IPS-NIHi11 (cell line): ENCODE measurements at regions not wholly inside any gene's neighbourhood (a gene's known extent, or its start where the extent isn't known, plus 50 kb on each side); places are given as distances from the start of the nearest gene placed in this dataset.
"Not testable (repeated sequence)": the region's sequence is repeated elsewhere in the genome, so short reads cannot be mapped to it uniquely, and the experiment has no call there.

ENCODE experiments used
- DNase-seq: peaks from one replicate; pipeline ENCODE4 v3.0.0; 2012; ENCODE audit warnings: mixed read lengths, low spot score

- DNase-seq = no peak
Measured at GRCh38 chr5:24268482-24269056, 376.2 kb downstream of the CDH10 start.

- DNase-seq = not testable (repeated sequence)
Measured at GRCh38 chr5:24271702-24272118, 373.1 kb downstream of the CDH10 start.

- DNase-seq = no peak
Measured at GRCh38 chr5:24272741-24273140, 372.0 kb downstream of the CDH10 start.

GRCh38 chr5:24280215-24280614 lies 364.6 kb downstream of the CDH10 start:
- no peak for DNase-seq

GRCh38 chr5:24281818-24282217 lies 363.0 kb downstream of the CDH10 start:
- no peak for DNase-seq

GRCh38 chr5:24289582-24290335 lies 355.0 kb downstream of the CDH10 start:
- DNase-seq = no peak

GRCh38 chr5:24290536-24290935 lies 354.2 kb downstream of the CDH10 start:
- DNase-seq = no peak

- no peak for DNase-seq
Measured at GRCh38 chr5:24291916-24292315, 352.9 kb downstream of the CDH10 start.

- no peak for DNase-seq
Measured at GRCh38 chr5:24294333-24294732, 350.4 kb downstream of the CDH10 start.

- DNase-seq = no peak
Measured at GRCh38 chr5:24314106-24314505, 330.7 kb downstream of the CDH10 start.

GRCh38 chr5:24320643-24321042 lies 324.1 kb downstream of the CDH10 start:
- DNase-seq = no peak

- no peak for DNase-seq
Measured at GRCh38 chr5:24325306-24325832, 319.4 kb downstream of the CDH10 start.

GRCh38 chr5:24331531-24331930 lies 313.2 kb downstream of the CDH10 start:
- no peak for DNase-seq

GRCh38 chr5:24347158-24347557 lies 297.6 kb downstream of the CDH10 start:
- no peak for DNase-seq

GRCh38 chr5:24351285-24351684 lies 293.5 kb downstream of the CDH10 start:
- no peak for DNase-seq

- DNase-seq = no peak
Measured at GRCh38 chr5:24353016-24353415, 291.8 kb downstream of the CDH10 start.

GRCh38 chr5:24353611-24354010 lies 291.2 kb downstream of the CDH10 start:
- no peak for DNase-seq

GRCh38 chr5:24363789-24364481 lies 280.8 kb downstream of the CDH10 start:
- DNase-seq = no peak

GRCh38 chr5:24364711-24365110 lies 280.1 kb downstream of the CDH10 start:
- no peak for DNase-seq

- no peak for DNase-seq
Measured at GRCh38 chr5:24365406-24365805, 279.4 kb downstream of the CDH10 start.

- no peak for DNase-seq
Measured at GRCh38 chr5:24367216-24367615, 277.6 kb downstream of the CDH10 start.

GRCh38 chr5:24368115-24368514 lies 276.7 kb downstream of the CDH10 start:
- no peak for DNase-seq

- no peak for DNase-seq
Measured at GRCh38 chr5:24376210-24376609, 268.6 kb downstream of the CDH10 start.
